NT2/D1 (cell line): ENCODE measurements at regions not wholly inside any gene's neighbourhood (a gene's known extent, or its start where the extent isn't known, plus 50 kb on each side); places are given as distances from the start of the nearest gene placed in this dataset.

ENCODE experiments used
- DNase-seq: peaks from one replicate; pipeline ENCODE4 v3.0.0-alpha.2; 2011; ENCODE audit warnings: low read depth, low spot score
- H3K27me3 ChIP-seq: 2 replicates; pipeline ENCODE4 v1.6.0; 2011; ENCODE audit warnings: mild to moderate bottlenecking; ENCODE audit not compliant: insufficient read length, insufficient read depth
- H3K36me3 ChIP-seq: 2 replicates; pipeline ENCODE4 v1.6.1; 2011; ENCODE audit warnings: mild to moderate bottlenecking, low read length, mixed read lengths; ENCODE audit not compliant: insufficient read depth, insufficient read length
- H3K4me1 ChIP-seq: 2 replicates; pipeline ENCODE4 v1.5.1; 2011; ENCODE audit not compliant: insufficient read depth, insufficient read length
- H3K4me3 ChIP-seq: 2 replicates; pipeline ENCODE4 v1.5.1; 2011; ENCODE audit warnings: low read depth; ENCODE audit not compliant: insufficient read length
- H3K9ac ChIP-seq: 2 replicates; pipeline ENCODE4 v1.6.0; 2011; ENCODE audit warnings: low read depth; ENCODE audit not compliant: insufficient read length
- H3K9me3 ChIP-seq: 2 replicates; pipeline ENCODE4 v1.5.1; 2011; ENCODE audit warnings: mild to moderate bottlenecking, low read length; ENCODE audit not compliant: insufficient read depth
- SUZ12 ChIP-seq: IDR thresholded peaks from 2 replicates; pipeline ENCODE4 v1.6.1; 2011; ENCODE audit not compliant: insufficient read length, insufficient read depth; ENCODE audit errors: extremely low read depth
- YY1 ChIP-seq: IDR thresholded peaks from 2 replicates; pipeline ENCODE4 v1.6.1; 2011; ENCODE audit not compliant: insufficient read length, insufficient read depth
- ZNF274 ChIP-seq: IDR thresholded peaks from 2 replicates; pipeline ENCODE4 v1.6.1; 2011; ENCODE audit warnings: mild to moderate bottlenecking, low read depth, low read length

DNA sequence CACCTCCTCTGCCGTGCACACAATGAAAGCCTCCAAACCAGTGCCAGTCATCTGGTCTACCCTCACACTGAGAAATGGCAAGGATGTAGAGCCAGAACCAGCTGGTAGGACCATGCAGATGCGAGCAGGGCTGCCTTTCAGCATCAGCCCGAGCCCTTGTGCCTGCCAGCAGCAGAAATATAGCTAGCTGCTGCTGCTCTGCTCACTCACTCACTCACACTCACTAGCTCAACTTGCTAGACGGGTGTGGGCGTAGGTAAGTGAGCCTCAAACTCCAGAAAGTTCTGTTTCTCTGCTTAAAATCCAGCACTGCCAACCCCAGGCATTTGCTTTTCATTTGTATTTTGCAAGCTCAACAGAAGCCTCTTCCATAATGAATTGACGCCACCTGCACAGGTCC is 114.0 kb downstream of the DRD1 start:
- DNase-seq, result no peak
- Histone ChIP-seq H3K27me3 (no peaks in the 10 kb centered on the region), H3K9ac (no peak overlapping the region), H3K36me3 (no peaks in the 10 kb centered on the region), H3K4me1 (no peaks in the 10 kb centered on the region), H3K9me3 (no peaks in the 10 kb centered on the region), H3K4me3 (no peak overlapping the region)
- no peak for TF ChIP-seq YY1
- no peak for TF ChIP-seq SUZ12
- no peak for TF ChIP-seq ZNF274

DNA sequence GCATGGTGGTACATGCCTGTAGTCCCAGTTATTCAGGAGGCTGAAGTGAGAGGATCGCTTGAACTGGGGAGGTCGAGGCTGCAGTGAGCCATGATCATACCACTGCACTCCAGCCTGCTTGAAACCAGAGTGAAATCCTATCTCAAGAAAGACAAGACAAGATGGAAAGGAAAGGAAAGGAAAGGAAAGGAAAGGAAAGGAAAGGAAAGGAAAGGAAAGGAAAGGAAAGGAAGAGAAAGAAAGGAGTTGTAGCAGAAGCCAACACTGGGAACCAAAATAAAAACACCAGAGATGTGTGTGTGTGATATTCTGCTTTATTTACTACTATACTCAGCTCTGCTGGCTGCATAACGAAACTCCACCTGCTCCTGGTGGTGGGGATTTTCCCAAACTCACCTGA is 115.3 kb downstream of the DRD1 start:
- no peak overlapping the region for H3K4me3 ChIP-seq
- H3K36me3 ChIP-seq, result no peaks in the 10 kb centered on the region
- DNase-seq, result no peak
- no peaks in the 10 kb centered on the region for H3K27me3 ChIP-seq
- TF ChIP-seq YY1 (no peak), ZNF274 (no peak), SUZ12 (no peak)
- H3K9me3 ChIP-seq, result no peaks in the 10 kb centered on the region
- H3K9ac ChIP-seq, result no peak overlapping the region
- no peaks in the 10 kb centered on the region for H3K4me1 ChIP-seq

DNA sequence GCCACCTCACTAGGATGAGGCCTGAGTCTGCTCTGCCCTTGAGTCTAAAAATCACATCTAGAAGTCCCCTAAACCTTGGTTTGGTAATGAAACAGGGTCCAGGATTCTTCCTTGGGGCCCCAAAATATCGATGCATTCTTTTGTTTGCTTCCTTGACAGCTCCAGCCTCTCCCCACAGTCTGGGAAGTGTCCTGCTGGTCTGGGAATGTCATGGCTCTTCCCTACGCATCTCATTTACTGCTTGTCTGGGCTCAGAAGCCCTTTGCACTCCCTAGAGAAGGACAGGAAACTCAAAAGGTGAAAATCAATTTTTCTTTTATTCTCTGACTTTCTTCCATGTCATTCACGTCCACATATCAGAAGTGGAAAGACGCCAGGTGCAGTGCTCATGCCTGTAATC is 115.8 kb downstream of the DRD1 start:
- H3K9me3 ChIP-seq, result no peaks in the 10 kb centered on the region
- no peaks in the 10 kb centered on the region for H3K36me3 ChIP-seq
- TF ChIP-seq YY1, result no peak
- no peak for TF ChIP-seq SUZ12
- no peak for TF ChIP-seq ZNF274
- no peaks in the 10 kb centered on the region for H3K4me1 ChIP-seq
- no peak for DNase-seq
- H3K27me3 ChIP-seq, result no peaks in the 10 kb centered on the region
- H3K9ac ChIP-seq, result no peak overlapping the region
- no peak overlapping the region for H3K4me3 ChIP-seq

- DNase-seq, result no peak
- Histone ChIP-seq H3K27me3 (no peaks in the 10 kb centered on the region), H3K4me1 (no peaks in the 10 kb centered on the region), H3K9me3 (no peaks in the 10 kb centered on the region), H3K4me3 (no peak overlapping the region), H3K36me3 (no peaks in the 10 kb centered on the region), H3K9ac (no peak overlapping the region)
- TF ChIP-seq YY1, result no peak
- no peak for TF ChIP-seq ZNF274
Measured at GRCh38 chr5:175325681-175326080, 118.3 kb downstream of the DRD1 start.

DNA sequence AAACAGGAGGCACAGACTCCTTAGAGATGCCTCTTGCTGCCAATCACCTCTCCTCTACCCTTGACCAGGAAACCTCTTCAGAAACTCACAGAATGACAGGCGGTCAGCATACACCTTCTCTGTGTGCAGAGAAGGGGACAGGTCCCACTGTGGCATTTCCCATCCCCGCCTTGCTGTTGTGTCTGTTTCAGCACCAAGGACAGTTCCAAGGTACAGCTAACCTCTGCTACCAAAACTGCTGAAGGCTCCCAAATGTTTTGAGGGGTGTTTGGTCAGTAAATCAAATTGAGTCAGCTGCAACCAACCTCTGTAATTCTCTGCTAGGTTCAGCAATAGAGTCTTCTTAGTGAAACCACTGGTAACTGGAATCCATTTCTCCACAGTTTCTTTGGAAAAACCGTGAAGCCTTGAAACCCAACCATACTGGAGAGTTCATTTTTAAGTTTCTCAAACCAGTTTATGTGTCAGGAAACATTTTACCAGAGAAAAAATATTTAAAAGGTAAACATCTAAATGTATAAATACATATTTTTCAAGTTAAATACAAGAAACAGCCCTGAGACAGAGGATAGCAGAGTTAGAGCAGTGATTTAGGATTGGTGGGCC is 122.0 kb downstream of the DRD1 start:
- no peaks in the 10 kb centered on the region for H3K9me3 ChIP-seq
- no peaks in the 10 kb centered on the region for H3K36me3 ChIP-seq
- peak; percentile 50 for DNase-seq
- no peak overlapping the region for H3K9ac ChIP-seq
- no peaks in the 10 kb centered on the region for H3K27me3 ChIP-seq
- TF ChIP-seq SUZ12, result no peak
- TF ChIP-seq YY1, result no peak
- no peak for TF ChIP-seq ZNF274
- no peaks in the 10 kb centered on the region for H3K4me1 ChIP-seq
- no peak overlapping the region for H3K4me3 ChIP-seq

- H3K36me3 ChIP-seq, result no peaks in the 10 kb centered on the region
- H3K27me3 ChIP-seq, result no peaks in the 10 kb centered on the region
- no peaks in the 10 kb centered on the region for H3K4me1 ChIP-seq
- H3K4me3 ChIP-seq, result no peak overlapping the region
- H3K9ac ChIP-seq, result no peak overlapping the region
- no peak for DNase-seq
- TF ChIP-seq ZNF274 (no peak), SUZ12 (no peak), YY1 (no peak)
- no peaks in the 10 kb centered on the region for H3K9me3 ChIP-seq
Measured at GRCh38 chr5:175319199-175319598, 124.8 kb downstream of the DRD1 start.

DNA sequence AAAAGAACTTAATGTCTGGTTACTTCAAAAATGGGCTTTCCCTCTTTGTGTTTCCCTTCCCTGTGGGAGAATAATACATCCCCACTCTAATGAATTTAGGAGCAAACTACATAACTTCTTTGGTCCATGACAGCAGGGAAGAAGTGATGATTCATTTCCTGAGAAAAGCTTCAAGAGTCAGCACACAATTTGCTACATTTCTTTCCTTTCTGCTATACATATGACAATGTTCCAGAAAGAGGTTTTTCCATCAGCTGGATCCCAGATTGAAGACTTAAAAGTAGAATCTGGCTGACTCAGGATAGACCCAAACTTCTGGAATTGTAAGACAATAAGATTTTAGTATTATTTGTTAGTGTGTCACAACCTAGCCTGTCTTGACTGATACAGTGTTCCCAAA is 126.1 kb downstream of the DRD1 start:
- no peaks in the 10 kb centered on the region for H3K27me3 ChIP-seq
- TF ChIP-seq YY1, result no peak
- no peak for TF ChIP-seq SUZ12
- no peak for TF ChIP-seq ZNF274
- no peak for DNase-seq
- no peak overlapping the region for H3K9ac ChIP-seq
- no peaks in the 10 kb centered on the region for H3K9me3 ChIP-seq
- H3K36me3 ChIP-seq, result no peaks in the 10 kb centered on the region
- H3K4me1 ChIP-seq, result no peaks in the 10 kb centered on the region
- H3K4me3 ChIP-seq, result no peak overlapping the region
